ENCODE measurements at regions not wholly inside any gene's neighbourhood (a gene's known extent, or its start where the extent isn't known, plus 50 kb on each side); places are given as distances from the start of the nearest gene placed in this dataset.

- DNase-seq (no peak), ATAC-seq (ENCODE audit: poor library complexity) (no peak)
- Histone ChIP-seq H3K27me3 (ENCODE audit: control insufficient read depth in 1 of 2, insufficient read depth in 2 of 2, low read length in 2 of 2) (no peaks in the 10 kb centered on the region), H3K4me1 (ENCODE audit: insufficient read depth, low read length) (peaks cover 8% of the 10 kb centered on the region), H3K36me3 (ENCODE audit: insufficient read depth, low read length) (no peaks in the 10 kb centered on the region), H3K27ac (ENCODE audit: low read depth in 1 of 2, low read length in 2 of 2) (no peak overlapping the region), H3K4me3 (ENCODE audit: low read length) (no peak overlapping the region), H3K9me3 (ENCODE audit: control insufficient read depth in 1 of 2, insufficient read depth in 1 of 2, low read length in 2 of 2) (no peaks in the 10 kb centered on the region)
- Mint-ChIP-seq H3K4me3 (peak overlapping the region; percentile 34), H3K9me3 (no peaks in the 10 kb centered on the region), H3K4me1 (ENCODE audit: low read depth) (peaks cover 29% of the 10 kb centered on the region), H3K27me3 (no peaks in the 10 kb centered on the region), H3K36me3 (ENCODE audit: low read depth) (no peaks in the 10 kb centered on the region), H3K27ac (no peak overlapping the region)
- TF ChIP-seq CTCF (IDR thresholded peaks at IDR 0.05), result no peak
- POLR2A ChIA-PET, result interaction anchor here (0.8 kb wide), 1 partner anchor 86 kb away, joined by 4 read pairs; no protein-coding TSS in a partner anchor
- CTCF ChIA-PET, result no interaction called here
- intact Hi-C loops (cut with DNase I, micrococcal nuclease), result no loop called here
Measured at GRCh38 chr1:239805851-239806772, 285.6 kb upstream of the FMN2 start.

GRCh38 chr1:239806897-239807296 lies 284.8 kb upstream of the FMN2 start:
- intact Hi-C loops (cut with DNase I, micrococcal nuclease), result no loop called here
- ChIA-PET POLR2A (no interaction called here), CTCF (no interaction called here)
- Mint-ChIP-seq H3K9me3 (no peaks in the 10 kb centered on the region), H3K27ac (no peak overlapping the region), H3K4me3 (no peak overlapping the region), H3K27me3 (no peaks in the 10 kb centered on the region), H3K4me1 (ENCODE audit: low read depth) (peaks cover 34% of the 10 kb centered on the region), H3K36me3 (ENCODE audit: low read depth) (no peaks in the 10 kb centered on the region)
- Histone ChIP-seq H3K9me3 (ENCODE audit: control insufficient read depth in 1 of 2, insufficient read depth in 1 of 2, low read length in 2 of 2) (no peaks in the 10 kb centered on the region), H3K36me3 (ENCODE audit: insufficient read depth, low read length) (no peaks in the 10 kb centered on the region), H3K4me1 (ENCODE audit: insufficient read depth, low read length) (peaks cover 11% of the 10 kb centered on the region), H3K27me3 (ENCODE audit: control insufficient read depth in 1 of 2, insufficient read depth in 2 of 2, low read length in 2 of 2) (no peaks in the 10 kb centered on the region), H3K27ac (ENCODE audit: low read depth in 1 of 2, low read length in 2 of 2) (no peak overlapping the region), H3K4me3 (ENCODE audit: low read length) (no peak overlapping the region)
- no peak for DNase-seq
- no peak for ATAC-seq (ENCODE audit: poor library complexity)
- TF ChIP-seq CTCF (IDR thresholded peaks at IDR 0.05), result no peak

- CTCF ChIA-PET, result no interaction called here
Measured at GRCh38 chr1:239807361-239807760, 284.3 kb upstream of the FMN2 start.

More at GRCh38 chr1:239807361-239807760, 284.3 kb upstream of the FMN2 start:
- DNase-seq (no peak), ATAC-seq (ENCODE audit: poor library complexity) (no peak)
- peaks cover 30% of the 10 kb centered on the region for H3K4me1 Mint-ChIP-seq (ENCODE audit: low read depth)
- Histone ChIP-seq H3K4me1 (ENCODE audit: insufficient read depth, low read length) (peaks cover 11% of the 10 kb centered on the region), H3K36me3 (ENCODE audit: insufficient read depth, low read length) (no peaks in the 10 kb centered on the region), H3K27me3 (ENCODE audit: control insufficient read depth in 1 of 2, insufficient read depth in 2 of 2, low read length in 2 of 2) (no peaks in the 10 kb centered on the region), H3K4me3 (ENCODE audit: low read length) (no peak overlapping the region), H3K9me3 (ENCODE audit: control insufficient read depth in 1 of 2, insufficient read depth in 1 of 2, low read length in 2 of 2) (no peaks in the 10 kb centered on the region), H3K27ac (ENCODE audit: low read depth in 1 of 2, low read length in 2 of 2) (no peak overlapping the region)
- H3K36me3 Mint-ChIP-seq (ENCODE audit: low read depth), result no peaks in the 10 kb centered on the region
- H3K9me3 Mint-ChIP-seq, result no peaks in the 10 kb centered on the region
- POLR2A ChIA-PET, result no interaction called here
- no peak overlapping the region for H3K27ac Mint-ChIP-seq
- intact Hi-C loops (cut with DNase I, micrococcal nuclease), result no loop called here
- H3K27me3 Mint-ChIP-seq, result no peaks in the 10 kb centered on the region
- H3K4me3 Mint-ChIP-seq, result no peak overlapping the region
- no peak for TF ChIP-seq CTCF (IDR thresholded peaks at IDR 0.05)

Data from CD4-positive, alpha-beta T cell (primary cell).